ENCODE measurements at regions not wholly inside any gene's neighbourhood (a gene's known extent, or its start where the extent isn't known, plus 50 kb on each side); places are given as distances from the start of the nearest gene placed in this dataset.

- DNase-seq, result no peak
Observed at GRCh38 chr6:5946701-5947100, 60.0 kb downstream of the NRN1 start.

GRCh38 chr6:5946181-5946580 is 60.5 kb downstream of the NRN1 start:
- DNase-seq, result peak in 18 of 56 donors; percentile 2 to 64 (median 12)

DNA sequence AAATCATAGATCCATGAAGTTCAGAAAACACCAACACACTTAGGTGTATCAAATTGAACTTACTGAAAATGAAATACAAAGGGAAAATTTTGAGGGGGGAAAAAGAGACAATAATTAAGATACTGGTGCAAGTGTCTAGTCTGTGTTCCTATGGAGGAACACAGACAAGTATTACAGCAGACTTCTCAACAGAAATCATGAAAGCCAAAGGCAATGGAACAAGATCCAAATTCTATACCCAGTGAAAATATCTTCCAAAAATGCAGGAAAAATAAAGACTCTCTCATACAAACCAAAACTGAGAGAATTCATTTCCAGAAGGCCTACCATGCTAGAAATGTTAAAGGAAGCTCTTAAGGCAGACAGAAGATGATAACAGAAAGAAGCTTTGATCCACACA is 63.1 kb downstream of the NRN1 start:
- no peak for DNase-seq

- no peak for DNase-seq
Observed at GRCh38 chr6:5942591-5942990, 64.1 kb downstream of the NRN1 start.

DNA sequence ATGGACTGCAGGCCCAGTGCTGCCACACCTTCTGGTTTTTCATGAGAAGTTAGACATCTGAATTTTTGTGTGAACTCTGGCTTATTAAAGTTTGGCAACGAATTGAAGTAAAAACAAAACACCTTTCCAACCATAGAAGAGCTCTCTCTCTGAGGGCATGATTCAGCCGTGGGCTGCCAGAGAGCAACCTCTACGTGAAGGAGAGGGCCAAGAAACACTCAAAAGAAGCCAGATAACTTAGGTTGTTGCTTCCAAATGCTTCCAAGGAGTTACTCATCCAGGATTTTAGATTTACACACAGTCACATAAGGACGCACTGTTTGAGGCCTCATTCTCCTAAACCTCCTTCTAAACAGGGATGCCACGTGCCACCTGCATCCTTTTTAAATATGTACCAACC is 65.5 kb downstream of the NRN1 start:
- DNase-seq, result no peak

DNA sequence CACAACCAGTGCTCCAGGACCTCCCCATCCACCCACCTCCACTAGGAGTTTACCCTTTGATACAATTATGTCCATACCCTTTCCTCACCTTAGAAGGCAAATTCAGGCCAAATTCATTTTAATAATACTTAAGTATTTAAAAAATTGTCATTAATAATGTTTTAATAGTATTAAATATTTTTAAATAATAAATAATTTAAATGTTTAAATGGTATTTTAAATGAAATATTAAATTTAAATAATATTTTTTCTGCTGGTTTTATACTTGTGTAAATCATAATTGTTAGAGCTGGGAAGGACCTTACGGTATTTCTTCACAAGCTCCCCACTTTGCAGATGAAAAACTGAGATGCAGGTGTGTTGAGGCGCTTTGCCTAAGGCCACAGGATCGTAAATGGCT is 67.8 kb downstream of the NRN1 start:
- DNase-seq, result no peak

DNA sequence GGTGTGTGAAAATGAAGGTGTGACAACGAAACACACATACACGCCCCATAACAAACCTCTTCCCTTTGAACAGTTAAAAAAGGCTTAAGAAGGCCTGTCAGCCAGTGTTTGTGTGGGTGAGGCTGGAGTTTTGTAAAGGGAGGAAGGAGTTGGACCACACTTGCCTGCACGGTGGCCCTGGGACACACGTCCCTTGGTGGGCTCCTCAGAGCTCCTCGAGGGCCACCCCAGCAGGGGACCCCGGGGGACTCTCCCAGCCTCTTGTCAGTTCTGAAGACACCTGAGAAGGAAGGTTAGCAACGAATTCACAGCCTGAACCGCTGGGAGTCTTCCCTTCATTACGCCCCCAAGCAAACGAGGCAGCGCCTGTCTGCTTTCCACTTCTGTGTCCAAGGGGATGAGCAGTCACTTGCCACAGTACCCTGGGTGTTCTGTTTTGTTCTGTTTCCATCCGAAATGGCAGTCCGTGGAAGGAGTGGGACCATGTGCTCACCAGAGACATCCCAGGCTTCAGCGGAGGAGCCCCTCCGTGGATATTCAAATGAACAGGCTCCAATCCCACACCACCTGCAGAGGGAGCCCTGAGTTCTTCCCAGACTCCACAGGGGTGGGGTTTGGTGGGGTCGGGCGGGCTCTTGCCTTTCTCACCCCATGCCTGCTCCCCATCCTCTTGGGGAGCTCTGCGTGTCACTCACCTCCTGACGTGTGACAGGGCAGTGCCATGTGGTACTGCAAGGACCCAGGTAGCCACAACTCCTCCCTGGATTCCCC is 68.6 kb downstream of the NRN1 start:
- no peak for DNase-seq

DNA sequence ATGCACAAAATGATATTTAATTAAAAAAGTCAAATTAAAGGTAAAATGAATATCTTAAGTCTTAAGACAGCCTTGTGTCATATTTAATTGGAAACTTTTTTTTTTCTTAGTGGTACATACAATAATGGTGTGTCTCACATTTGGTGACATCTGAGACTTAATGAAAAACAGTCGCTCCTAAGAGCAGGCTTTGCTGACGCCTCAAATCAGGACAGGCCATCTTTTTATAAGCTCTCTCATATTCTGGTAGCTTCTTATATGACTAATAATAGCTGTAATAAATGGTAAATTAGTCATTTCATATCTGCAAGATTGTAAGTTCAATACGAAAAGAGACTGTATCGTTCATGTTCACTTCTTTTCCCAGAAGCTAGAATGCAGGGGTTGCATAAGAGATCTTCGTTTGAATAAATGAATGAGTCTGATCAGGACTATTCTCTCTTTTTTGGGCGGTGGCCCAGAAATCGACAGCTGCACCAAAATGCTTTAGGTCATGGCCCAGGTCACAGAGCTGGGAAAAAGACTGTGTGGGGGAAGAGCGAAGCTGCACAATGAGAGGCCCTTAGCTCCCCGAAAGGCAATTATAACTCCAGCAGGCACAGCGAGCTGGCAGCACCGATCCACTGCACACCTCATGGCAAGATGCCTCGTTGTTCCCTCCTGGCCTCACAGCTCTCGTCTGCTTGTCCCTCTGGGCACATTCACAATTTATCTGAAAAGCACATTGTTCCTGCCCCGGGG is 69.4 kb downstream of the NRN1 start:
- peak in 4 of 56 donors; percentile 2 to 22 (median 12) for DNase-seq

- DNase-seq, result peak in 1 of 56 donors; percentile 7
Observed at GRCh38 chr6:5936631-5937030, 70.1 kb downstream of the NRN1 start.

- no peak for DNase-seq
Observed at GRCh38 chr6:5936140-5936539, 70.6 kb downstream of the NRN1 start.

DNA sequence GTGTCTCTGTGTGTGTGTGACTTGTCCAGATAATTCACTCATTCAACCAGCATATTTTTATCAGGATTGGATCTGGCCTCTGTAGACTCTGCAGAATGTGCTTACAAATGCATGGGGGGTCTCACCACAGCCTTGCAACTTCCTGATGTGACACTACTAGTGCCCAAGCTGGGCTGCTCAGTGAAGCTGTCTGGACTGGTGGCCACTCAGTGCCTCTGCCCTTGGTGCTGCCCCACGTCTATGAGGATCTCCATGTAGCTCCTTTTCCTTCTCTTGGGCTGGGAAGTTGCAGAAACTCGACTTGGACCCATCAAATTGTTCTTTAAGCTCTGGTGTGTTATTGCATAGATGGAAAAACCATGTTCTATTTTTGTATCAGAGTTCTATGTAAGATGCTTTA is 75.8 kb downstream of the NRN1 start:
- DNase-seq, result no peak

DNA sequence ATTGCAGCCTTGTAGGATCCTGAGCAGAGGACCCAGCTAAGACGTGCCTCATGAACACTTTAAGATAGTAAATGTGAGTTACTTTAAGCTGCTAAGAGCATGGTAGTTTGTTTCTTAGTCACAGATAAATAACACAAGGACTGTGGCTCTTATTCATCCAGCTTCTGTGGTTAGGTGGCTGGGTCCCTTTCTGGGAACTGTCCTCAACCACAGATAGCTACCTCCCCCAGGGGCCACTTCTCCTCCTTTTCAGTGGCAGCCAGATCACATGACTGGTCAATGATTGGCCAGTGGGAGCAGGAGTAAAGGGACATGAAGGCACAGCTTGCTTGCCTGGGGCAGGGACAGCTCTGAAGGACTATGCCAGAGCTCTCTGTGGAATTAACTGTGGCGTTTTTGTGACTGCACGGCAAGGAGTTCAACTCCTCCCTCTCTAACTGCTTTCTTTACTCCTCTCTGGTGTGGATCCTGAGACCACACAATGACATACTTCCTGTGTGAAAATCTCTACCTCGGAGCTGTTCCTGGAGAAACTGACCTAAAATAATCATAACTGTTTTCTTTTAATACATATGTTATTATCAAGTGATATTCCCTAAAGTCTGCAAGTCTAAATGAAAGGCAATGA is 76.5 kb downstream of the NRN1 start:
- DNase-seq, result no peak

GRCh38 chr6:5923840-5924239 is 82.9 kb downstream of the NRN1 start:
- no peak for DNase-seq

DNA sequence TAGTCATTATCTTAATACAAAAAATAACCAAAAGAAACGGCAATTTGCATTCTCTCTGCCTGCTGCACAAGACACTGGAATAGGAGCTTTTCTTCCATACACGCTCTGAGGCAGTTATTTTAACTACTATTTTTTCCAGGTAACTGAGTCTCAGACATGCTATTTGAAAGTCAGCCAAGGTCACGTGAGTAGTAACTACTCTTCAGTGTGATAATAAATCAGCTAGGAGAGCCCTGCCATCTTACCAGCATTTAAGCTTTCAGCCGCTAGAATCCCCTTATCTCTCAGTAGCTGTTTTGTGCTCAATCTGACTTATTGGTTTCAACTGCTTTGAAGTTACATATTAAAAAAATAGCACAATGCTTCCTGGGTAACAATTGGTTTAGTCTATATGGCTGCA is 84.5 kb downstream of the NRN1 start:
- no peak for DNase-seq

GRCh38 chr6:5909721-5910120 is 97.0 kb downstream of the NRN1 start:
- DNase-seq, result no peak

- no peak for DNase-seq
Observed at GRCh38 chr6:5906842-5907241, 99.9 kb downstream of the NRN1 start.

GRCh38 chr6:5906340-5906670 is 100.4 kb downstream of the NRN1 start:
- no peak for DNase-seq

- DNase-seq, result peak in 37 of 56 donors; percentile 3 to 65 (median 22)
Observed at GRCh38 chr6:5905431-5906339, 101.0 kb downstream of the NRN1 start.

DNA sequence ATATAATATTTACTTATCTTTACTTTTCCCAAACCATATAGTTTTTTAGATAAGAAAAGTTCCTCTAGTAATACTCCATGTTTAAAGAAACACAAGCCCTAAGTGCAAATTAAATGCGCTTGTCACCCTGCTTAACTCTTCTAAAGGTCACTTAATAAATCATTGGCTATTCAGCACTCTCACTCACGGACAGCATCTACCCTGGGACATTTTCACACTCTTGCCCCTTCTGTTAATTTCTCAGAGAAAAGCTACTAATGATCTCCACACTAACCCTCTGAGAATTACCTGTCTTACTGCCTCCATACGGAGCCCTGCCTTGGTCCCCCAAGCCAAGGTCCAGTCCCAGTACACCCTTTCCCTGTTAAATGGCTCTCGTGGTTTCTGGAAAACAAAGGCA is 102.2 kb downstream of the NRN1 start:
- DNase-seq, result no peak

DNA sequence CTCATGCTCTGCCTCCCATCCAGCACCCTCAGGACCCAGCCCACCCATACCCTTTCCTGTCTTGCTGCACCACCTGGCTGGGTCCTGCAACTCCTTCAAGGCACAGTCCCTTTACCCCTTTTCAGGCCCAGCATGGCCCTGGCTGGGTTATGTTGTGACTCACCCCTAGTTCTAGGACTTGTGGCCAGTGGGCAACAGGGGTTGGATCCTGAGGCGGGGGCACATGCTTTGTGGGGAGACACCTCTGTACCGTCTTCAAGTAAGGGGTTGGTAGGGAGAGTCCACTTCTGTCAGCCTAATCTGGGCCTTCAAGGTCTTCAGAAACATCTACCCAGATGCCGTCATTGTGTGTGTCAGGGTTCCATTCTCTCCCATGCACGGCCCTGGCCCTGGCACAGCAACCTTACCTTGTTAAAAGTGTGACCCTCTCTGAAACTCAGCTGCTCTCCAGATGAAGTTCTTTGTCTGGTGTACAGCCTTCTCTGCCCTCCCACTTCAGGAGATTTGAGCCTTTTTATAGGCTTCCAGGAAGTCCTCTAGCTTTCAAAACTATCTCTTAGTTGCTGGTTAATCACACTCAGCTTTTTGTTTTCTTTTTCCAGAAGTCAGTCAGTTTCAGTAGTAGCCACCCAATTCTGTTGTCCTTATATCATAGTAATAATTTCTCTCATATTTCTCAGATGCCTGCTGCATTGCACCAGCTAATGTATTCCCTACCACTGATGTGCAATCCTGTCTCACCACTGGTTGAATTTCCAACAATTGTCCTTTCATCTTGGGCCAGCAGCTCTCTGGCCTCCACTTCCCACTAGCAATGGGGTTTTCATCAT is 107.3 kb downstream of the NRN1 start:
- no peak for DNase-seq

GRCh38 chr6:5898563-5898962 is 108.2 kb downstream of the NRN1 start:
- no peak for DNase-seq
